Smooth muscle cell (in vitro differentiated cells): ENCODE measurements at regions not wholly inside any gene's neighbourhood (a gene's known extent, or its start where the extent isn't known, plus 50 kb on each side); places are given as distances from the start of the nearest gene placed in this dataset.

Experiments used
- DNase-seq: peaks from one replicate; lab custom pipeline; 2025; ENCODE audit not compliant: unreplicated experiment; lab: John Stamatoyannopoulos, UW
- H2AFZ ChIP-seq: fragments of 200-600 bp; sonication (generic); 2 replicates; pipeline ENCODE4 v1.6.0; 2016; ENCODE audit warnings: antibody characterized with exemption, low read depth, mild to moderate bottlenecking
- H3F3A ChIP-seq: fragments of 200-600 bp; sonication (generic); 2 replicates; pipeline ENCODE4 v1.6.0; 2017; ENCODE audit warnings: antibody characterized with exemption, low read depth
- H3K27ac ChIP-seq: fragments of 200-600 bp; sonication (generic); 2 replicates; pipeline ENCODE4 v1.5.1; 2016; ENCODE audit warnings: low read depth, mild to moderate bottlenecking
- H3K27me3 ChIP-seq: fragments of 200-600 bp; sonication (generic); 2 replicates; pipeline ENCODE4 v1.6.1; 2016; ENCODE audit warnings: low read depth, mild to moderate bottlenecking
- H3K36me3 ChIP-seq: fragments of 200-600 bp; sonication (generic); 2 replicates; pipeline ENCODE4 v1.5.1; 2016; ENCODE audit warnings: low read depth
- H3K4me1 ChIP-seq: fragments of 200-600 bp; sonication (generic); 2 replicates; pipeline ENCODE4 v1.5.1; 2016; ENCODE audit warnings: low read depth
- H3K4me2 ChIP-seq: fragments of 200-600 bp; sonication (generic); 2 replicates; pipeline ENCODE4 v1.6.0; 2016; ENCODE audit warnings: mild to moderate bottlenecking
- H3K4me3 ChIP-seq: fragments of 200-600 bp; sonication (generic); 2 replicates; pipeline ENCODE4 v1.5.1; 2016; ENCODE audit warnings: mild to moderate bottlenecking
- H3K79me2 ChIP-seq: fragments of 200-600 bp; sonication (generic); 2 replicates; pipeline ENCODE4 v1.6.0; 2016; ENCODE audit warnings: low read depth, mild to moderate bottlenecking
- H3K9ac ChIP-seq: fragments of 200-600 bp; sonication (generic); 2 replicates; pipeline ENCODE4 v1.6.0; 2016; ENCODE audit warnings: low read depth
- H3K9me3 ChIP-seq: fragments of 200-600 bp; sonication (generic); replicated peaks from 2 replicates; pipeline ENCODE4 v1.5.1; 2016; ENCODE audit warnings: low read depth
- H4K20me1 ChIP-seq: fragments of 200-600 bp; sonication (generic); 2 replicates; pipeline ENCODE4 v1.6.0; 2016; ENCODE audit warnings: low read depth
- CTCF ChIP-seq: fragments of 200-600 bp; sonication (generic); IDR thresholded peaks from 2 replicates; pipeline ENCODE4 v1.5.1; 2017; ENCODE audit warnings: borderline replicate concordance, mild to moderate bottlenecking, antibody characterized with exemption; ENCODE audit not compliant: insufficient read depth, poor library complexity, severe bottlenecking
- WGBS: methylation state at CpG from one replicate; pipeline ENCODE4 v1.1.7; 2016; ENCODE audit warnings: low lambda C conversion rate; 5-methylcytosine and 5-hydroxymethylcytosine counted together

GRCh38 chr5:56303511-56303910 lies 70.4 kb upstream of the ANKRD55 start:
- no peaks in the 10 kb centered on the region for H3K4me1 ChIP-seq
- TF ChIP-seq CTCF: no peak
- no peak for DNase-seq
- no peaks in the 10 kb centered on the region for H4K20me1 ChIP-seq
- no peak overlapping the region for H3K9ac ChIP-seq
- 99% methylated on average over 5 of the region's 5 CpGs for whole genome bisulfite sequencing
- H3K4me3 ChIP-seq: no peak overlapping the region
- no peak overlapping the region for H2AFZ ChIP-seq
- no peak overlapping the region for H3K4me2 ChIP-seq
- H3K79me2 ChIP-seq: no peaks in the 10 kb centered on the region
- H3K27ac ChIP-seq: no peak overlapping the region
- H3K27me3 ChIP-seq: no peaks in the 10 kb centered on the region
- H3K9me3 ChIP-seq: no peaks in the 10 kb centered on the region
- no peaks in the 10 kb centered on the region for H3K36me3 ChIP-seq
- no peaks in the 10 kb centered on the region for H3F3A ChIP-seq

GRCh38 chr5:56302027-56302426 lies 68.9 kb upstream of the ANKRD55 start:
- Histone ChIP-seq H3K4me2 (no peak overlapping the region), H3K9ac (no peak overlapping the region)

GRCh38 chr5:56301069-56301468 lies 67.9 kb upstream of the ANKRD55 start:
- Histone ChIP-seq H3K79me2 (no peaks in the 10 kb centered on the region), H3F3A (no peaks in the 10 kb centered on the region), H3K27me3 (no peaks in the 10 kb centered on the region), H3K4me1 (no peaks in the 10 kb centered on the region), H3K9ac (no peak overlapping the region), H3K36me3 (no peaks in the 10 kb centered on the region), H4K20me1 (no peaks in the 10 kb centered on the region), H3K9me3 (no peaks in the 10 kb centered on the region), H3K27ac (no peak overlapping the region), H3K4me3 (no peak overlapping the region), H2AFZ (no peak overlapping the region), H3K4me2 (no peak overlapping the region)
- no peak for DNase-seq
- TF ChIP-seq CTCF: no peak
- whole genome bisulfite sequencing: 98% methylated on average over 2 of the region's 2 CpGs

More at GRCh38 chr5:56302027-56302426, 68.9 kb upstream of the ANKRD55 start:
- no peak overlapping the region for H3K4me3 ChIP-seq
- H3K9me3 ChIP-seq: no peaks in the 10 kb centered on the region
- TF ChIP-seq CTCF: no peak
- H3F3A ChIP-seq: no peaks in the 10 kb centered on the region
- no peak for DNase-seq
- no peaks in the 10 kb centered on the region for H3K4me1 ChIP-seq
- H4K20me1 ChIP-seq: no peaks in the 10 kb centered on the region
- H3K27me3 ChIP-seq: no peaks in the 10 kb centered on the region
- H3K27ac ChIP-seq: no peak overlapping the region
- no peak overlapping the region for H2AFZ ChIP-seq
- H3K36me3 ChIP-seq: no peaks in the 10 kb centered on the region
- no peaks in the 10 kb centered on the region for H3K79me2 ChIP-seq

GRCh38 chr5:56299212-56299611 lies 66.1 kb upstream of the ANKRD55 start:
- no peaks in the 10 kb centered on the region for H3K9me3 ChIP-seq
- no peaks in the 10 kb centered on the region for H3K79me2 ChIP-seq
- no peak for TF ChIP-seq CTCF
- H3K9ac ChIP-seq: no peak overlapping the region
- DNase-seq: no peak
- no peak overlapping the region for H2AFZ ChIP-seq
- 84% methylated on average over 5 of the region's 5 CpGs for WGBS
- H3F3A ChIP-seq: no peaks in the 10 kb centered on the region
- H3K36me3 ChIP-seq: no peaks in the 10 kb centered on the region
- no peak overlapping the region for H3K27ac ChIP-seq
- H3K4me1 ChIP-seq: no peaks in the 10 kb centered on the region
- H3K4me2 ChIP-seq: no peak overlapping the region
- H3K4me3 ChIP-seq: no peak overlapping the region
- H3K27me3 ChIP-seq: no peaks in the 10 kb centered on the region
- no peaks in the 10 kb centered on the region for H4K20me1 ChIP-seq
